ENCODE measurements at regions not wholly inside any gene's neighbourhood (a gene's known extent, or its start where the extent isn't known, plus 50 kb on each side); places are given as distances from the start of the nearest gene placed in this dataset.

DNA sequence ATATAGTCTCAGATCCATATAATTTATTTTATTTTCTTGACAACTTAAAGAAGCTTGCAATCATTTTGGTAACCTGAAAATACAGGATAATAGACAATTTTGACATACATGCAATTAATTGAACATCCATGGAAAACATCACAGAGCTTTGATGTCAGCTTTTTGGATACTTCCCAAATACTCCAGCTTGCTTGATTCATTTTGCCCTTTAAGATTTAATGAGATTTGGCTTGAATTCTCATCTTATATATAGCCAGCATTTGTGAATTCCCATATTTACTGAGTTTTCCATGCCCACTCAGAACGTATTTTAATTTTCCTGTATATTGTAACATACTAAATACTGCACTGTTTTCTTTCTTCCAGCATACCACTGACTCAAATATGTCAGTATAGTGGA, 803.0 kb upstream of the MGAT4C start:
- H3K27ac ChIP-seq, result no peak overlapping the region
- H3K36me3 ChIP-seq, result no peaks in the 10 kb centered on the region
- no peak overlapping the region for H3K4me3 ChIP-seq
- TF ChIP-seq Cebpa-rat (IDR thresholded peaks at IDR 0.05), result no peak
- no peak overlapping the region for H3K9ac ChIP-seq
- no peaks in the 10 kb centered on the region for H4K20me1 ChIP-seq
- peaks cover 0 to 3% (median 0%) of the 10 kb centered on the region in 11 experiments; a peak in 1 of 22 replicates for H3K9me3 ChIP-seq (replicated peaks in 1 of 11)
- H3K4me1 ChIP-seq, result no peaks in the 10 kb centered on the region
- H3K4me2 ChIP-seq, result no peak overlapping the region
- H3K27me3 ChIP-seq, result no peaks in the 10 kb centered on the region

DNA sequence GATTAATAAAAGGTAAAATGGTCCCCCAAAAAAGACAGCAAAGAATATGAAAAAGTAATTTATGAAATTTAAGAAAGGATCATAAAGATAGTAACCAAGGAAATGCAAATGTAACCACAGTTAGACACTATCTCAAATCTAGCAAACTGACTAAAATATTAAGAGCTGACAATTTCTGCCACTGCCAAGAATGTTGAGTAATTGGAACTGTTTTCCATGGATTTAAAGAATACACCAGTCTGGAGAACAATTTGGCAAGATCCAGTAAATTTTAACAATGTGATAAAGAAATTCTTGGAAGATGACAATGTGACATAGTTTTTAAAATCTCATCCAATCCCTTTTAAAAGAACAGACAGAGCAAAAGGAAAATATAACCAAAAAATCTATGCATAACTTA, 798.0 kb upstream of the MGAT4C start:
- H3K4me2 ChIP-seq, result no peak overlapping the region
- H4K20me1 ChIP-seq, result no peaks in the 10 kb centered on the region
- H3K4me3 ChIP-seq, result no peak overlapping the region
- H3K9me3 ChIP-seq (replicated peaks in 1 of 11), result no peaks in the 10 kb centered on the region
- no peak overlapping the region for H3K9ac ChIP-seq
- no peaks in the 10 kb centered on the region for H3K4me1 ChIP-seq
- H3K27me3 ChIP-seq, result no peaks in the 10 kb centered on the region
- TF ChIP-seq Cebpa-rat (IDR thresholded peaks at IDR 0.05), result no peak
- no peak overlapping the region for H3K27ac ChIP-seq
- no peaks in the 10 kb centered on the region for H3K36me3 ChIP-seq

DNA sequence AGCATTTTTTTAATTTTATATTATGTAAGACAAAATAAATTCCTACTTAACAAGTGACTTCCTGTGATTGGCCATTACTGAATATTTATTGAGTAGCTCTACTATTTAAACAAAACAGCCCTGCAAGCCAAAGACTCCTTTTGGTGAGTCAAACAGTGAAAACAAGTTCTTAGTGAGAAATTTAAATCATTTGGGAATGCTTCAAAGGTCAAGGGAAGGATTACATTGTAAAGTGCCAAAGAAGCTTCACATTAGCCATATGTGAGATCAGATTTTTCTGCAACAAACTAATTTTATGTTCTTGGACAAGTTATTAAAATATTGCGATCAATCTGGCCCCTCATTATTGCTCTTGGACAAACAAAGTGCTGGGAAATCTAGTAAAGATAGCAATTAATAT, 795.4 kb upstream of the MGAT4C start:
- Histone ChIP-seq H3K36me3 (no peaks in the 10 kb centered on the region), H3K27me3 (no peaks in the 10 kb centered on the region), H3K27ac (no peak overlapping the region), H3K4me3 (no peak overlapping the region), H3K9ac (no peak overlapping the region), H3K4me2 (no peak overlapping the region), H4K20me1 (no peaks in the 10 kb centered on the region), H3K4me1 (no peaks in the 10 kb centered on the region), H3K9me3 (replicated peaks in 1 of 11) (no peaks in the 10 kb centered on the region)
- TF ChIP-seq Cebpa-rat (IDR thresholded peaks at IDR 0.05), result no peak

DNA sequence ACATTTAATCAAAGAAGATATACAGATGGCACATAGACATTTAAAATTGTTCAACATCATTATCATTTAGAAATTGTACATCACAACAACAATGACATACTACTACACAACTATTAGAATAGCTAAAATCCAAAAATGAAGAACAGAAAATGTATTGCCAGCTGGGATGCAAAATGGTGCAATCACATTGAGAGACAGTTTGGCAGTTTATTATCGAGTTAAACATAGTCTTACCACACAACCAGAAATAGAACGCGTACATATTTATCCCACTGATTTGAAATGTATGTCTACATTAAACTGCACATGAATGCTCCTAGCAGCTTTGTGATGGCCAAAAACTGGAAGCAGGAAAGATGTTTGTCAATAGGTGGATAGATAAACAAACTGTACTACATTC, 791.5 kb upstream of the MGAT4C start:
- Histone ChIP-seq H3K9me3 (replicated peaks in 1 of 11) (no peaks in the 10 kb centered on the region), H3K27me3 (no peaks in the 10 kb centered on the region)
- no peak for TF ChIP-seq Cebpa-rat (IDR thresholded peaks at IDR 0.05)

DNA sequence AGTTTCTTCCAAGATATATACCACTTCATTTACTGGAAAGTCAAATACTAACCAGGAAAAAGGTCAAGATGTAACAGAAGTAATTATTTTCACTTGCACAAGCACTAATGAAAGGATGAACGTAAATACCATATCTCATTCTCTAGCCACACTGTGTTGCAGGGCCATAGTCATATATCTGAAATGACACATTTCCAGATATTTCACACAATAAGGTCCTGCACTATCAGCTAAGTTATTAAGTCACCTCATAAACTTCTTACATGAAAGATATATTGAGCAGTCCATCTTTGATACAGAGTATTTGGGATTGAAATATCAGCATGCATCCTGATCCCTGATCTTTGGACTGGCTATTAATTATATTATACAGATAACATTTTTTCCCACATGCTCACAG, 783.3 kb upstream of the MGAT4C start:
- H4K20me1 ChIP-seq, result no peaks in the 10 kb centered on the region
- H3K27me3 ChIP-seq, result no peaks in the 10 kb centered on the region
- TF ChIP-seq Cebpa-rat (IDR thresholded peaks at IDR 0.05), result no peak
- H3K4me1 ChIP-seq, result no peaks in the 10 kb centered on the region
- H3K36me3 ChIP-seq, result no peaks in the 10 kb centered on the region
- H3K4me2 ChIP-seq, result no peak overlapping the region
- H3K27ac ChIP-seq, result no peak overlapping the region
- no peak overlapping the region for H3K9ac ChIP-seq
- H3K4me3 ChIP-seq, result no peak overlapping the region
- no peaks in the 10 kb centered on the region for H3K9me3 ChIP-seq (replicated peaks in 1 of 11)

More for the DNA sequence above, 791.5 kb upstream of the MGAT4C start:
- Histone ChIP-seq H3K4me2 (no peak overlapping the region), H3K27ac (no peak overlapping the region), H3K36me3 (no peaks in the 10 kb centered on the region), H3K4me1 (no peaks in the 10 kb centered on the region), H3K9ac (no peak overlapping the region), H4K20me1 (no peaks in the 10 kb centered on the region), H3K4me3 (no peak overlapping the region)

DNA sequence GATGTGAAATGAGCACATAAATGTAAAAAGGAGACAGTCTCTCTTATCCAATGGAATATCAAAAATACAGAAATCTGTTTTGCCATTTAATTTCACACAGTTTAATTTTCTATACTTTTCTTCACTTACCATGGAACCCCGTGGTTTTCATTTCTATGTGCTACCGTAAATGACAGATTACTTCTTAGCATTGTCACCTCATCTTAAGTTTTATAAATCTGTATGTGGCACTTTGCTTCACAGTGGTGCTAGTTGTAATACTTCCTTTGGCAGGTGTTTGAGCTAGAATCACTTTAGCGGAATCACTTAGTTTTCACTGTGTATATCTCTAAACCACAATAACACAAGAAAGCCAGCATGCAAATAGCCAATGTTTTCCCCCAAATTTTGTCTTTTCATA, 781.9 kb upstream of the MGAT4C start:
- Histone ChIP-seq H3K4me2 (no peak overlapping the region), H3K9me3 (replicated peaks in 1 of 11) (no peaks in the 10 kb centered on the region), H3K9ac (no peak overlapping the region), H3K4me1 (no peaks in the 10 kb centered on the region), H3K27me3 (no peaks in the 10 kb centered on the region), H3K4me3 (no peak overlapping the region), H4K20me1 (no peaks in the 10 kb centered on the region), H3K27ac (no peak overlapping the region), H3K36me3 (no peaks in the 10 kb centered on the region)
- TF ChIP-seq Cebpa-rat (IDR thresholded peaks at IDR 0.05), result no peak

DNA sequence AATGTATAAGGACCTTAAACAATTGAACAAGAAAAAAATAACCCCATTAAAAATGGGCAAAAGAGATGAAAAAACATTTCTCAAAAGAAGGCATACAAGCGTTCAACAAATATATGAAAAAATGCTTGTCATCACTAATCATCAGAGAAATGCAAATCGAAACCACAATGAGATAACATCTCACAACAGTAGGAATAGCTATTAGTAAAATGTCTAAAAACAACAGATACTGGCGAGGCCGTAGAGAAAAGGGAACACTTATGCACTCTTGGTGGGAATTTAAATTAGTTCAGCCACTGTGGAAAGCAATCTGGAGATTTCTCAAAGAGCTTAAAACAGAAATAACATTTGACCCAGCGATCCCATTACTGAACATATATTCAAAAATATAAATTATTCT, 769.8 kb upstream of the MGAT4C start:
- H3K9ac ChIP-seq, result no peak overlapping the region
- TF ChIP-seq Cebpa-rat (IDR thresholded peaks at IDR 0.05), result no peak
- H3K4me2 ChIP-seq, result no peak overlapping the region
- H3K4me1 ChIP-seq, result no peaks in the 10 kb centered on the region
- no peaks in the 10 kb centered on the region for H3K36me3 ChIP-seq
- H3K27ac ChIP-seq, result no peak overlapping the region
- H3K4me3 ChIP-seq, result no peak overlapping the region
- H3K27me3 ChIP-seq, result no peaks in the 10 kb centered on the region
- H3K9me3 ChIP-seq (replicated peaks in 1 of 11), result no peaks in the 10 kb centered on the region
- no peaks in the 10 kb centered on the region for H4K20me1 ChIP-seq

DNA sequence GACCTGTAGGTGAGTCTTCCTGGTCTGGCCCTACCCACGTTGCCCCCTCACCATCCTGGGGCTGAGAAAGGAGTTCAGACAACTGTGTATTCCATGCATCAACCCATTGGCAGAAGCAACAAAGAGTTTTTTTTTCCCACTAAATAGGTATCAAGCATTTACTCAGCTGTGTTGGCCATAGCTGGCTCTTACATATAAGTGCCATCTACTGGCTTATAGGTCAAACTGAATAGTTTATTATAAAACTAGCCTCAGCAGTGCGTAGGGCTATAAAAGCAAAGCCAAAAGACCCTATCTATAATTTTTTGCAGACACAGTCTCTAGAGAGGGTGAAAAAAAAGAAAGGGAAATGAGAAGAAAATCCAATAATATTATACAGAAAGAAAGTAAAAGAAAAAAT, 765.2 kb upstream of the MGAT4C start:
- Histone ChIP-seq H3K4me1 (no peaks in the 10 kb centered on the region), H3K4me2 (no peak overlapping the region), H3K36me3 (no peaks in the 10 kb centered on the region), H3K27ac (no peak overlapping the region), H3K9ac (no peak overlapping the region), H3K4me3 (no peak overlapping the region), H3K9me3 (replicated peaks in 1 of 11) (no peaks in the 10 kb centered on the region), H3K27me3 (no peaks in the 10 kb centered on the region), H4K20me1 (no peaks in the 10 kb centered on the region; a peak in 1 of 22 replicates)
- no peak for TF ChIP-seq Cebpa-rat (IDR thresholded peaks at IDR 0.05)

DNA sequence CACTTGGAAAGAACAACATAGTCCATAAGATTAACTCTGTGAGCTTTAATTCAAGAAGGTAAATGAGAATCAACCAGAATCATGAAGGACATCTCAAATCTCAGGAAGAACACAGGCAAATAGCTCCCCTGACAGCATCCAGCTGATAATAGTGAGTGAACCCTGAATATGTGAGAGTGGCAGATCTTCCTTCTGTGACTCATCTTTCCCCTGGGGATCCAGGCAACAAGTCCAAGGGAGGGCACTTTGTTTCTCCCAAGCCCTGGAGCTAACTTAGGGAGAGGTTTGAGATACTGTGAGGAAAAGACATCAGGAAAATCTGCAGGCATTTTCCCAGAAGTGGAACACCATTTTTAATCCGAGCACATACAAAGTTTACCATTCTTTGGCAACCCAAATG, 763.9 kb upstream of the MGAT4C start:
- TF ChIP-seq Cebpa-rat (IDR thresholded peaks at IDR 0.05), result no peak
- no peaks in the 10 kb centered on the region for H3K4me1 ChIP-seq
- no peaks in the 10 kb centered on the region for H3K9me3 ChIP-seq (replicated peaks in 1 of 11)
- no peaks in the 10 kb centered on the region for H3K27me3 ChIP-seq
- H3K9ac ChIP-seq, result no peak overlapping the region
- H3K4me2 ChIP-seq, result no peak overlapping the region
- no peak overlapping the region for H3K4me3 ChIP-seq
- no peak overlapping the region for H3K27ac ChIP-seq
- H3K36me3 ChIP-seq, result no peaks in the 10 kb centered on the region
- H4K20me1 ChIP-seq, result no peaks in the 10 kb centered on the region; a peak in 1 of 22 replicates

DNA sequence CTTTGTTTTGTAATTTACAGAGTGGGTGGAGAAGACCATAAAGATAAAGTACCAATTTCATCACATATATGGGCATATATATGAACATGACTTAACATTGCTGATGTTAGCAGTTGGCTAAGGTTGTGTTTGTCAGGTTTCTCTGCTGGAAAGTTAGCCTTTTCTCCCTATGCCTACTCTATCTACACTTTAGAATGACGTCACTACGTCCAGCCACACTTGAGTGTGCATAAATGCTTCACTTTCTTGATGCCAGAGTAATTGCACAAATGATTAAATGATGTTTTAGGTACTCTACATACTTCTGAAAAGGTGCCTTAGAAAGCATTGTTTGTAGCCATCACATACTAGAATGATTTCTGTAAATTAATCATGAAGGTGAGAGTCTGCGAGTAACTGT, 759.2 kb upstream of the MGAT4C start:
- no peak overlapping the region for H3K9ac ChIP-seq

More for the DNA sequence above, 759.2 kb upstream of the MGAT4C start:
- Histone ChIP-seq H3K27me3 (no peaks in the 10 kb centered on the region), H3K4me2 (no peak overlapping the region), H3K4me3 (no peak overlapping the region), H3K9me3 (replicated peaks in 1 of 11) (no peaks in the 10 kb centered on the region), H4K20me1 (no peaks in the 10 kb centered on the region), H3K27ac (no peak overlapping the region), H3K36me3 (no peaks in the 10 kb centered on the region), H3K4me1 (no peaks in the 10 kb centered on the region)
- no peak for TF ChIP-seq Cebpa-rat (IDR thresholded peaks at IDR 0.05)

Measured in BLaER1 treated with 17β-estradiol and CSF1 and Interleukin-3, amounts not matched to agents 10 nM and 100 nM (cell line).